GM12878 (cell line): ENCODE measurements at regions not wholly inside any gene's neighbourhood (a gene's known extent, or its start where the extent isn't known, plus 50 kb on each side); places are given as distances from the start of the nearest gene placed in this dataset.

Experiments
- GATAD2B ChIP-seq: fragments of 450-650 bp; conservative IDR thresholded peaks from 2 replicates; pipeline ENCODE4 v1.6.1; 2017; ENCODE audit warnings: low read depth, mild to moderate bottlenecking, moderate library complexity
- TF ChIP-seq, protein P1 (sequence below): fragments of 450-650 bp; IDR thresholded peaks from 2 replicates; pipeline ENCODE4 v1.6.1; 2014; ENCODE audit warnings: mild to moderate bottlenecking
- TF ChIP-seq, protein P2 (sequence below): IDR thresholded peaks from 2 replicates; pipeline ENCODE4 v1.6.1; 2012; ENCODE audit warnings: low read depth, low read length, improper control_type of control experiment
- TF ChIP-seq, protein P3 (sequence below), 3 experiments: IDR thresholded peaks in 2 of 3; conservative IDR thresholded peaks in 1 of 3; 2 replicates each; pipeline ENCODE4 v1.5.1; 2011; ENCODE audit warnings: low read depth in 3 of 3, low read length in 3 of 3, mild to moderate bottlenecking in 3 of 3, control low read depth in 2 of 3, moderate library complexity in 2 of 3, inconsistent platforms in 1 of 3, mixed read lengths in 1 of 3; ENCODE audit not compliant: control insufficient read depth in 2 of 3, insufficient read depth in 1 of 3; ENCODE audit errors: extremely low read depth in 1 of 3
- TF ChIP-seq, protein P4 (sequence below): IDR thresholded peaks from 2 replicates; pipeline ENCODE4 v1.6.1; 2011; ENCODE audit warnings: low read depth, mild to moderate bottlenecking, low read length, moderate library complexity, borderline replicate concordance; ENCODE audit errors: extremely low read depth

DNA sequence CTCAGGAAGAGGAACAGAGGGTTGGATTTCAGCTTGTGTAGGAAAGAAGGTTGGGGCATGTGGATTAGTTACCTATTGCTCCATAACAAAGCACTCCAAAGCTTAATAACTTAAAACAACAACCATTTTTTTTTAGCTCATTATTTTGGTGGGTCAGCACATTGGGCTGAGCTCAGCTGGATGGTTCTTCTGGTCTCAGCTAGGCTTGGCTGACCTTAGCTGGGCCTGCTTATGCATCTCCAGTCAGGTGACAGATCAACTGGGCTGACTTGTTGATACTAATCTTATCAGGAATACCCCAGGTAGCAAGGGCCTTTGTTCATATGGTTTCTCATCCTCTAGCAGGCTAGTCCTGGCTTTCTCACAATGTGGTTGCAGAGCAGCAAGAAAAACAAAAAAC lies 106.4 kb downstream of the C11orf91 start:
- TF ChIP-seq, protein P1, sequence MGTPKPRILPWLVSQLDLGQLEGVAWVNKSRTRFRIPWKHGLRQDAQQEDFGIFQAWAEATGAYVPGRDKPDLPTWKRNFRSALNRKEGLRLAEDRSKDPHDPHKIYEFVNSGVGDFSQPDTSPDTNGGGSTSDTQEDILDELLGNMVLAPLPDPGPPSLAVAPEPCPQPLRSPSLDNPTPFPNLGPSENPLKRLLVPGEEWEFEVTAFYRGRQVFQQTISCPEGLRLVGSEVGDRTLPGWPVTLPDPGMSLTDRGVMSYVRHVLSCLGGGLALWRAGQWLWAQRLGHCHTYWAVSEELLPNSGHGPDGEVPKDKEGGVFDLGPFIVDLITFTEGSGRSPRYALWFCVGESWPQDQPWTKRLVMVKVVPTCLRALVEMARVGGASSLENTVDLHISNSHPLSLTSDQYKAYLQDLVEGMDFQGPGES: no peak
- TF ChIP-seq, protein P2, sequence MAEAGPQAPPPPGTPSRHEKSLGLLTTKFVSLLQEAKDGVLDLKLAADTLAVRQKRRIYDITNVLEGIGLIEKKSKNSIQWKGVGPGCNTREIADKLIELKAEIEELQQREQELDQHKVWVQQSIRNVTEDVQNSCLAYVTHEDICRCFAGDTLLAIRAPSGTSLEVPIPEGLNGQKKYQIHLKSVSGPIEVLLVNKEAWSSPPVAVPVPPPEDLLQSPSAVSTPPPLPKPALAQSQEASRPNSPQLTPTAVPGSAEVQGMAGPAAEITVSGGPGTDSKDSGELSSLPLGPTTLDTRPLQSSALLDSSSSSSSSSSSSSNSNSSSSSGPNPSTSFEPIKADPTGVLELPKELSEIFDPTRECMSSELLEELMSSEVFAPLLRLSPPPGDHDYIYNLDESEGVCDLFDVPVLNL: no peak
- TF ChIP-seq, protein P3, sequence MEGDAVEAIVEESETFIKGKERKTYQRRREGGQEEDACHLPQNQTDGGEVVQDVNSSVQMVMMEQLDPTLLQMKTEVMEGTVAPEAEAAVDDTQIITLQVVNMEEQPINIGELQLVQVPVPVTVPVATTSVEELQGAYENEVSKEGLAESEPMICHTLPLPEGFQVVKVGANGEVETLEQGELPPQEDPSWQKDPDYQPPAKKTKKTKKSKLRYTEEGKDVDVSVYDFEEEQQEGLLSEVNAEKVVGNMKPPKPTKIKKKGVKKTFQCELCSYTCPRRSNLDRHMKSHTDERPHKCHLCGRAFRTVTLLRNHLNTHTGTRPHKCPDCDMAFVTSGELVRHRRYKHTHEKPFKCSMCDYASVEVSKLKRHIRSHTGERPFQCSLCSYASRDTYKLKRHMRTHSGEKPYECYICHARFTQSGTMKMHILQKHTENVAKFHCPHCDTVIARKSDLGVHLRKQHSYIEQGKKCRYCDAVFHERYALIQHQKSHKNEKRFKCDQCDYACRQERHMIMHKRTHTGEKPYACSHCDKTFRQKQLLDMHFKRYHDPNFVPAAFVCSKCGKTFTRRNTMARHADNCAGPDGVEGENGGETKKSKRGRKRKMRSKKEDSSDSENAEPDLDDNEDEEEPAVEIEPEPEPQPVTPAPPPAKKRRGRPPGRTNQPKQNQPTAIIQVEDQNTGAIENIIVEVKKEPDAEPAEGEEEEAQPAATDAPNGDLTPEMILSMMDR (IDR thresholded peaks at IDR 0.05 in 2 of 3, conservative IDR thresholded peaks at IDR 0.05 in 1 of 3; ENCODE audit: control insufficient read depth in 2 of 3, extremely low read depth in 1 of 3, insufficient read depth in 1 of 3, low read depth in 3 of 3, low read length in 3 of 3): no peak
- TF ChIP-seq GATAD2B: no peak
- TF ChIP-seq, protein P4, sequence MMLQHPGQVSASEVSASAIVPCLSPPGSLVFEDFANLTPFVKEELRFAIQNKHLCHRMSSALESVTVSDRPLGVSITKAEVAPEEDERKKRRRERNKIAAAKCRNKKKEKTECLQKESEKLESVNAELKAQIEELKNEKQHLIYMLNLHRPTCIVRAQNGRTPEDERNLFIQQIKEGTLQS: no peak
